ENCODE measurements at regions not wholly inside any gene's neighbourhood (a gene's known extent, or its start where the extent isn't known, plus 50 kb on each side); places are given as distances from the start of the nearest gene placed in this dataset.

- DNase-seq = no peak
These were observed 148.0 kb downstream of the DHX35 start for GRCh38 chr20:39109933-39110818.

GRCh38 chr20:39108746-39109145 lies 146.6 kb downstream of the DHX35 start:
- no peak for DNase-seq

GRCh38 chr20:39107741-39108140 lies 145.6 kb downstream of the DHX35 start:
- no peak for DNase-seq

- no peak for DNase-seq
These were observed 144.6 kb downstream of the DHX35 start for GRCh38 chr20:39106791-39107190.

DNA sequence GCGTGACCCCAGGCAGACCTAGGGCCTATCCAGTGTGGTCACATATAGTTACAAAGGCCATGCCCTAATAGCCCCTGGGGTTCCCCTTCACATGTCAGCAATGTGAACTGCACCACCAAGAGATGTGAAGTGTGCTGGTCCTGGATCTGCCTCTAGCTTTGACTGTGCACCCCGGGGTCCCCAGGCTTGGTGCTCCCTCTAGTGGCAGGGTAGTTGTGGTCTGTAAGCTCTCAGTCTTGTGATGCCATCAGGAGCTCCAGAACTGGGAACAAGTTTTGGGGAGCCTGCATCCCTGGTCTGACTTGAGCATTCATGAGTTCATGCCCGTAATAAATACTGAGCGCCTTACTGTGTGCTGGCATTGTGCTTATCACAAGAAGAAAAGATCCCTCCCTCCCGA lies 143.4 kb downstream of the DHX35 start:
- no peak for DNase-seq

DNA sequence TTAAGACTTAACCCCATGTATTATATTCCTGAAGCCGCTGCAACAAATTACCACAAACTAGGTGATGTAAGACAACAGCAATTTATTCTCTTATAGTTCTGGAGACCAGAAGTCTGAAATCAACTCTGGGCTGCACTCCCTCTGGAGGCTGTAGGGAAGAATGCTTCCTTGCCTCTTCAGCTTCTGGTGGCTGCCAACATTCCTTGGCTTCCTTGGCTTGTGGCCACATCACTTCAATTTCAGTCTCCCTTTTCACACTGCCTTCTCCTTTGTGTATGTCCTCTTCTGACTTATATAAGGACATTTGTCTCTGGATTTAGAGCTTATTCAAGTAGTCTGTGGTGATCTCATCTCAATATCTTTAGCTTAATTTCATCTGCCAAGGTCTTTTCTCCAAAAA lies 141.6 kb downstream of the DHX35 start:
- no peak for DNase-seq

DNA sequence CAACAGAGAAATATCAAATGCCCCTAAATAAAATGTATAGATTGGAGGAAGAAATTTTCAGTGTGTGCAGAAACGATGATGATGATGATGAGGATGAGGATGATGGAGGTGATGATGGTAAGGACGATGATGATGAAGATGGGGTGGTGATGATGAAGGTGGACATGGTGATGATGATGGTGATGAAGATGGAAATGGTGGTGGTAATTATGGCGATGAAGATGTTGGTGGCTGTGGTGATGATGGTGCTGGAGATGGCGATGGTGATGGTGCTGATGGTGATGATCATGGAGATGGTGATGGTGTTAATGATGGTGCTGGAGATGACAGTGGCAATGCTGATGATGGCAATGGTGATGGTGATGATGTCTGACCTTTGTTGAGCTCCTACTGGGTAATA lies 141.2 kb downstream of the DHX35 start:
- DNase-seq = no peak

DNA sequence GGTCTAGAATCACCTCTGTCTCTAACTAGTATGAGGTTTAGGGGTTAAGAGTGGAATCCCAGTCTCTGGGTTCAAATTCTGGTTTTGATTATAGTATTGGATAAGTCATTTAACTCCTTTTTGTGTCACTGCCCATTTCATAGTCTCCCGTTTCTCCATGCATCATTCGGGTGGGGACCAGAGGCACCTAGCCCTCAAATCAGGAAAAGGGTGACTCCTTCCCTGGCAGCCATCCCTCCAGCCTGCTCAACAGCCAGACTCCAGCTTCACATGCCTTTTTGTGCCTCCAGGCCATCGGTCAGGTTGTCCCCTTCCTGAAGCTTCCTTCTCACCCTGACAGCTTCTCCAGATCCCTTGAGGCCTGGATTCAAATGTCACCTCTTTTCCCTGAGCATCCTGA lies 139.8 kb downstream of the DHX35 start:
- DNase-seq = no peak

GRCh38 chr20:39100691-39101090 lies 138.5 kb downstream of the DHX35 start:
- DNase-seq = no peak

- DNase-seq = no peak
These were observed 135.7 kb downstream of the DHX35 start for GRCh38 chr20:39097889-39098288.

DNA sequence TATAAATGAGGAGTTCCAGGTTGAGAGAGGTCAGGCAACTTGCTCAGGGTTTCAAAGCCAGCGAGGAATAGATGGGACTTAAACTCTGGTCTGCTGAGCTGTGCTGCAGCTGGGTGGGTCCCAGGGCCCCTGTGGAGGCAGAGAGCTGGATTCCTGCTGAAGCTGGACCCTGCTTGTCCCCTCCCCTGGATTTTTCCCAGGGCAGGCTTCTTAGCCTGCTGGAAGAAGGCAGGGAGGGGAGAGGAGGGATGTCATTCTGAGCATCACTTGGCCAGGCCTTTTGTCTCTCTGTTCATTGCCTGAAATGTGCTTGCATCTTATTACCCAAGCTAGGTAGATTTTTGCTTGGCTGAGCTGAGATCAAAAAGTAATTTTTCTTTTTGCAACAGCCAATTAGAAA lies 133.7 kb downstream of the DHX35 start:
- no peak for DNase-seq

GRCh38 chr20:39094391-39094790 lies 132.2 kb downstream of the DHX35 start:
- no peak for DNase-seq

DNA sequence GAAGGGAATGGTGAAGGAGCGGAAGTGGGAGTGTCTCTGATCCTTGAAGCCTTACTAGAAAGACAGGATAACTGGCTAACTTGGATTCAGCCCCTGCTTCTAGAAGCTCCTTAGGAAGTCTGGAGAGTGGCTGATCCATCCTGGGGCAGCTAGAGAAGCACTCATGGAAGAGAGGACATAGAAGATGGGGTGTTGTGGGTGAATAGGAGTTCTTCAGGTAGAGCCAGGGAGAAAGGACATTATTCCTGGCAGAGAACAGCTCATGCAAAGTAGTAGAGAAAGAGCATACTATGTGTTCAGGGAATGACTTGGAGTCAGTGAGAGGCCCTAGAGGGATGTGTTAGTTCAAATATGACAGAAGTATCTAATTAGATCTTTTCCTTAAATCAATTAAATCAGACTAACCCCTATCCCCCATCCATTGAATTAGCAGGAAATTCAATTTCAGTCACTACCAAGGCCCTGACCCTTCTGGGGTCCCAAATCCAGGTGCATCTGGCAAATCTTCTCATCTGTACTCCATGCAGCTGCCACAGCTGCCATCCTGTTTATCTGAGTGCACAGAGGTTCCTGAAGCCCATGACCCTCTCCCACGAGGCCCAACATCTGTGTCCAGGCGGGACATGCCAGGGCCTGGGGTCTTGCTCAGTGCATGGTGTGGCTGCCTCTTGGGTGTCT lies 130.7 kb downstream of the DHX35 start:
- no peak for DNase-seq

GRCh38 chr20:39090906-39091305 lies 128.8 kb downstream of the DHX35 start:
- DNase-seq = no peak

- DNase-seq = no peak
These were observed 127.7 kb downstream of the DHX35 start for GRCh38 chr20:39089797-39090196.
